K562 (cell line): ENCODE measurements at regions not wholly inside any gene's neighbourhood (a gene's known extent, or its start where the extent isn't known, plus 50 kb on each side); places are given as distances from the start of the nearest gene placed in this dataset.

ENCODE experiments used
- ATAC-seq: fragments of 200-7000 bp; cut with Tn5 transposase; 3 replicates; pipeline ENCODE4 v1.9.1; 2020; ENCODE audit warnings: moderate library complexity
- BruUV-seq: library from RNA; stranded (reverse); fragments of 400-500 nt; replicated peaks from 2 replicates; lab custom pipeline; 2021; lab: Mats Ljungman, UMichigan
- CTCF ChIA-PET: fragments of 300-600 bp; formaldehyde crosslinking; extraction: SDS; loops from one replicate; lab custom pipeline; 2021; ENCODE audit warnings: low intra/inter-chr PET ratio; lab: Yijun Ruan, JAX
- POLR2A ChIA-PET: fragments of 300-600, 350-650 bp; sonication (Branson Sonifier 250); formaldehyde crosslinking; extraction: SDS; loops from one replicate; lab custom pipeline; 2021; ENCODE audit warnings: antibody characterized with exemption, inconsistent platforms; lab: Yijun Ruan, JAX
- DNase-seq, 4 experiments: peaks; one replicate each; pipeline versions ENCODE4 v3.0.0 to v3.0.0-alpha.2; 2011 to 2018; ENCODE audit warnings: low spot score in 3 of 4, mixed read lengths in 3 of 4; ENCODE audit errors: extremely low read depth in 1 of 4
- FAIRE-seq: peaks from 2 replicates; lab custom pipeline; 2011; peaks lifted over from hg19 to GRCh38; lab: Jason Lieb, UNC
- H2AFZ ChIP-seq: 2 replicates; pipeline ENCODE4 v1.6.0; 2011; ENCODE audit warnings: low read depth, low read length, control low read depth, inconsistent platforms
- H3K27ac ChIP-seq: fragments of 200-600 bp; 3 replicates; pipeline ENCODE4 v1.8.0; 2011; ENCODE audit warnings: low read depth, mild to moderate bottlenecking, control low read depth, inconsistent platforms, low read length, moderate library complexity, mixed read lengths; ENCODE audit errors: extremely low read depth
- H3K27me3 ChIP-seq, 2 experiments: fragments of 300-600 bp in 1 of 2; 2 replicates in 1 of 2; 3 replicates in 1 of 2; pipeline versions ENCODE4 v1.6.0 to v1.8.0; 2011; ENCODE audit warnings: inconsistent platforms in 2 of 2, low read length in 2 of 2, mild to moderate bottlenecking in 1 of 2, mixed read lengths in 1 of 2, moderate library complexity in 1 of 2; ENCODE audit not compliant: control insufficient read depth in 2 of 2, insufficient read depth in 2 of 2
- H3K36me3 ChIP-seq: fragments of 300-600 bp; 3 replicates; pipeline ENCODE4 v1.8.0; 2011; ENCODE audit warnings: mild to moderate bottlenecking, low read length, inconsistent platforms; ENCODE audit not compliant: control insufficient read depth, insufficient read depth
- H3K4me1 ChIP-seq, 2 experiments: fragments of 200-600 bp in 1 of 2; replicated peaks in 1 of 2; 2 replicates in 1 of 2; 3 replicates in 1 of 2; pipeline versions ENCODE4 v1.5.1 to v1.8.0; 2011; ENCODE audit warnings: inconsistent platforms in 2 of 2, low read length in 2 of 2, mild to moderate bottlenecking in 1 of 2, mixed read lengths in 1 of 2, moderate library complexity in 1 of 2; ENCODE audit not compliant: control insufficient read depth in 2 of 2, insufficient read depth in 2 of 2
- H3K4me2 ChIP-seq: 2 replicates; pipeline ENCODE4 v1.6.1; 2011; ENCODE audit warnings: low read length, control low read depth, inconsistent platforms, mixed read lengths; ENCODE audit not compliant: insufficient read depth
- H3K4me3 ChIP-seq: fragments of 200-600 bp; sonication (generic), shearing (Covaris generic); 2 replicates; pipeline ENCODE4 v1.5.1; 2016; ENCODE audit warnings: control low read depth, inconsistent platforms
- H3K79me2 ChIP-seq: fragments of 200-600 bp; 3 replicates; pipeline ENCODE4 v1.8.0; 2011; ENCODE audit warnings: low read length, inconsistent platforms; ENCODE audit not compliant: control insufficient read depth, insufficient read depth
- H3K9ac ChIP-seq, 2 experiments: 2 replicates each; pipeline versions ENCODE4 v1.6.0 to v1.6.1; 2011; ENCODE audit warnings: low read depth in 2 of 2, low read length in 2 of 2, control low read depth in 1 of 2, inconsistent platforms in 1 of 2, mild to moderate bottlenecking in 1 of 2, mixed read lengths in 1 of 2; ENCODE audit not compliant: insufficient read depth in 1 of 2
- H3K9me1 ChIP-seq: one replicate; pipeline ENCODE4 v1.6.0; 2011; ENCODE audit warnings: inconsistent platforms, mild to moderate bottlenecking, low read length, moderate library complexity; ENCODE audit not compliant: control insufficient read depth, insufficient read depth
- H3K9me3 ChIP-seq: replicated peaks from 2 replicates; pipeline ENCODE4 v1.5.1; 2011; ENCODE audit warnings: low read depth, low read length, inconsistent platforms; ENCODE audit not compliant: control insufficient read depth, insufficient read depth
- H4K20me1 ChIP-seq: replicated peaks from 2 replicates; pipeline ENCODE4 v1.6.1; 2011; ENCODE audit warnings: low read length, inconsistent platforms, mixed read lengths; ENCODE audit not compliant: control insufficient read depth, insufficient read depth
- BRCA1 ChIP-seq, 2 experiments: fragments of 450-650 bp in 1 of 2; sonication (generic) in 1 of 2; formaldehyde crosslinking in 1 of 2; IDR thresholded peaks; 2 replicates each; pipeline versions ENCODE4 v1.5.0 to v1.6.1; 2017 to 2020; ENCODE audit warnings: mild to moderate bottlenecking in 1 of 2, missing genetic modification reagents in 1 of 2
- CAMTA2 ChIP-seq: fragments of 250-450 bp; sonication (Bioruptor Pico); conservative IDR thresholded peaks from 2 replicates; pipeline ENCODE4 v1.5.1; 2022
- HINFP ChIP-seq: fragments of 450-650 bp; conservative IDR thresholded peaks from 2 replicates; pipeline ENCODE4 v1.6.1; 2016; ENCODE audit warnings: missing genetic modification characterization, low read depth, mild to moderate bottlenecking, control low read depth, missing compliant biosample characterization
- TCF7 ChIP-seq: sonication (generic); IDR thresholded peaks from 2 replicates; pipeline ENCODE4 v1.6.1; 2016; ENCODE audit warnings: antibody characterized with exemption, borderline replicate concordance
- ZBTB8A ChIP-seq: fragments of 450-650 bp; IDR thresholded peaks from 2 replicates; pipeline ENCODE4 v1.6.1; 2018; ENCODE audit warnings: mild to moderate bottlenecking, moderate library complexity; ENCODE audit not compliant: partially characterized antibody
- ZNF445 ChIP-seq: fragments of 250-450 bp; sonication (Bioruptor Pico); IDR thresholded peaks from 2 replicates; pipeline ENCODE4 v1.4.0; 2020; ENCODE audit warnings: low read depth, mild to moderate bottlenecking, moderate library complexity
- WGBS: fragments of 100-300 bp; shearing (Covaris generic); methylation state at CpG from one replicate; pipeline ENCODE4 v1.1.6; 2016; ENCODE audit warnings: low coverage, mixed read lengths; ENCODE audit not compliant: insufficient coverage; ENCODE audit errors: missing lambda C conversion rate; 5-methylcytosine and 5-hydroxymethylcytosine counted together
- in situ Hi-C: fragments of 300-500 bp; cut with MboI; formaldehyde crosslinking; loops from 4 replicates; pipeline ENCODE4 v1.15.0; 2018; ENCODE audit warnings: inconsistent platforms, mixed read lengths
- intact Hi-C: fragments of 100-400 bp; cut with micrococcal nuclease; formaldehyde crosslinking; loops from 2 replicates; pipeline ENCODE4 v1.14.2; 2022

DNA sequence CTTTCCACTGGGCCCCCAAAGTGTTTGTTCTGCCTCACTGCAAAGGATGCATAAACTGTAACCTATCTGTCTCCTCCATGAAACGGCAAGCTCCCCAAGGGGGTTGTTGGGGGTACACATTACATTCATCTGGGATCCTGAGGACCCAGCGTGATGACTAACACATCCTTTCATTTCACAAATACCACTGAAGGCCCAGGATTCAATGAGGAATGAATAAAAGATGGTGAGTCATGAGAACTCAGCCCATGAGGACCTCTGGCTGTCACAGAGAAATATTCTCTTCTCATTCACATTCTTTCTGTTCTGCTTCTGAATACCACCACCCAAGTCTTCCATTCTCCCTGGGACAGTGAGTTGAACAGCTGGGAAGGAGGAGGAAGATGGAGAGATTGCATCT, 149.8 kb downstream of the RBFOX3 start:
- TF ChIP-seq BRCA1 (IDR thresholded peaks at IDR 0.05) (no peak), BRCA1 (CRISPR knock-in tag; IDR thresholded peaks at IDR 0.05) (no peak), HINFP (tag) (no peak), TCF7 (no peak), ZNF445 (CRISPR knock-in tag) (no peak), CAMTA2 (CRISPR knock-in tag) (no peak), ZBTB8A (no peak)
- TF ChIP-seq, all 486 proteins: peak for 0
- BruUV-seq = no TSS peak
- no peak overlapping the region for H2AFZ ChIP-seq
- H3K4me2 ChIP-seq = no peak overlapping the region
- ChIA-PET CTCF (no interaction called here), POLR2A (no interaction called here)
- H3K27ac ChIP-seq = no peak overlapping the region
- H3K79me2 ChIP-seq = no peaks in the 10 kb centered on the region
- no peak for FAIRE-seq
- no peak overlapping the region for H3K9ac ChIP-seq
- in situ Hi-C loops (no loop called here), intact Hi-C loops (no loop called here)
- H3K36me3 ChIP-seq = no peaks in the 10 kb centered on the region
- 0% methylated on average over 2 of the region's 2 CpGs for whole genome bisulfite sequencing
- peaks cover 15 to 48% of the 10 kb centered on the region in 2 experiments for H3K27me3 ChIP-seq
- H3K4me3 ChIP-seq = no peak overlapping the region
- H4K20me1 ChIP-seq = no peaks in the 10 kb centered on the region; the same call in 1 of the 2 replicates
- no peak for ATAC-seq
- no peaks in the 10 kb centered on the region for H3K9me3 ChIP-seq
- peaks cover 4% of the 10 kb centered on the region for H3K9me1 ChIP-seq
- H3K4me1 ChIP-seq = peaks cover 0 to 2% of the 10 kb centered on the region in 2 experiments; a peak in 2 of 5 replicates
- DNase-seq = no peak
